Mesendoderm (in vitro differentiated cells): ENCODE measurements at regions not wholly inside any gene's neighbourhood (a gene's known extent, or its start where the extent isn't known, plus 50 kb on each side); places are given as distances from the start of the nearest gene placed in this dataset.

Source experiments
- DNase-seq: peaks from one replicate; pipeline ENCODE4 v3.0.0; 2013
- H2AK5ac ChIP-seq: 2 replicates; pipeline ENCODE4 v1.6.1; 2013; ENCODE audit warnings: low read length, inconsistent platforms
- H2BK120ac ChIP-seq: 2 replicates; pipeline ENCODE4 v1.6.1; 2013; ENCODE audit warnings: low read depth, mild to moderate bottlenecking, low read length, moderate library complexity, mixed read lengths
- H2BK15ac ChIP-seq: replicated peaks from 2 replicates; pipeline ENCODE4 v1.6.1; 2013; ENCODE audit warnings: low read depth, mild to moderate bottlenecking, moderate library complexity
- H2BK5ac ChIP-seq: 2 replicates; pipeline ENCODE4 v1.6.1; 2013; ENCODE audit warnings: low read length, inconsistent platforms
- H3K18ac ChIP-seq: 2 replicates; pipeline ENCODE4 v1.6.1; 2013; ENCODE audit warnings: mild to moderate bottlenecking, low read length, mixed read lengths
- H3K23ac ChIP-seq: one replicate; pipeline ENCODE4 v1.6.1; 2013; ENCODE audit warnings: low read length
- H3K27ac ChIP-seq: 2 replicates; pipeline ENCODE4 v1.5.1; 2013; ENCODE audit warnings: low read depth, mild to moderate bottlenecking, inconsistent platforms, low read length, moderate library complexity
- H3K27me3 ChIP-seq: 2 replicates; pipeline ENCODE4 v1.6.1; 2013; ENCODE audit warnings: low read length, control low read depth, mild to moderate bottlenecking, inconsistent platforms; ENCODE audit not compliant: insufficient read depth, poor library complexity
- H3K36me3 ChIP-seq: 2 replicates; pipeline ENCODE4 v1.6.1; 2013; ENCODE audit warnings: low read length, inconsistent platforms; ENCODE audit not compliant: control insufficient read depth, insufficient read depth
- H3K4ac ChIP-seq: one replicate; pipeline ENCODE4 v1.6.1; 2013; ENCODE audit warnings: low read depth, mild to moderate bottlenecking, low read length, moderate library complexity
- H3K4me1 ChIP-seq: 2 replicates; pipeline ENCODE4 v1.6.1; 2013; ENCODE audit warnings: low read depth, low read length, inconsistent platforms; ENCODE audit not compliant: control insufficient read depth
- H3K4me2 ChIP-seq: 2 replicates; pipeline ENCODE4 v1.6.1; 2013; ENCODE audit warnings: low read length
- H3K4me3 ChIP-seq: 2 replicates; pipeline ENCODE4 v1.5.1; 2013; ENCODE audit warnings: mild to moderate bottlenecking, low read length
- H3K56ac ChIP-seq: one replicate; pipeline ENCODE4 v1.6.1; 2013; ENCODE audit warnings: low read length
- H3K79me1 ChIP-seq: 2 replicates; pipeline ENCODE4 v1.6.1; 2013; ENCODE audit warnings: low read length, inconsistent platforms
- H3K79me2 ChIP-seq: 2 replicates; pipeline ENCODE4 v1.6.1; 2013; ENCODE audit warnings: mild to moderate bottlenecking, low read length; ENCODE audit not compliant: control insufficient read depth, insufficient read depth
- H3K9ac ChIP-seq: 2 replicates; pipeline ENCODE4 v1.6.1; 2013; ENCODE audit warnings: low read length, inconsistent platforms
- H4K5ac ChIP-seq: one replicate; pipeline ENCODE4 v1.6.1; 2013; ENCODE audit warnings: low read length
- H4K8ac ChIP-seq: one replicate; pipeline ENCODE4 v1.6.1; 2013; ENCODE audit warnings: low read depth, mild to moderate bottlenecking, control low read depth, low read length, moderate library complexity
- WGBS: extraction: QIAGEN DNeasy Blood & Tissue Kit; methylation state at CpG from one replicate; pipeline ENCODE4 v1.1.7; 2013; ENCODE audit warnings: low lambda C conversion rate, missing lambda C conversion rate; ENCODE audit not compliant: insufficient coverage; ENCODE audit errors: extremely low coverage; 5-methylcytosine and 5-hydroxymethylcytosine counted together

DNA sequence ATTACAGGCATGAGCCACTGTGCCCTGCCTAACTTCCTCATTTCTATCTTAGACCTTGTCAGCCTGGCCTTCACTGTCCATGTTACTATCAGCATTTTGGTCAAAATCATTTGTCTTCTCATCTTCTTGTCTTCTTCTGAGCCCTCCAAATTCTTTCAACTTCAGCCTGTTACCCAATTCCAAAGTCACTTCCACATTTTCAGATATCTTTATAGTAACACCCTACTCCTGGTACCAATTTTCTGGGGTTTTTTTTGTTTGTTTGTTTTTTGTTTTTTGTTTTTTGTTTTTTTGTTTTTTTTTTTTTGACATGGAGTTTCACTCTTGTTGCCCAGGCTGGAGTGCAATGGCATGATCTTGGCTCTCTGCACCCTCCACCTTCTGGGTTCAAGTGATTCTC lies 90.3 kb upstream of the LARP1 start:
- no peaks in the 10 kb centered on the region for H3K27me3 ChIP-seq

DNA sequence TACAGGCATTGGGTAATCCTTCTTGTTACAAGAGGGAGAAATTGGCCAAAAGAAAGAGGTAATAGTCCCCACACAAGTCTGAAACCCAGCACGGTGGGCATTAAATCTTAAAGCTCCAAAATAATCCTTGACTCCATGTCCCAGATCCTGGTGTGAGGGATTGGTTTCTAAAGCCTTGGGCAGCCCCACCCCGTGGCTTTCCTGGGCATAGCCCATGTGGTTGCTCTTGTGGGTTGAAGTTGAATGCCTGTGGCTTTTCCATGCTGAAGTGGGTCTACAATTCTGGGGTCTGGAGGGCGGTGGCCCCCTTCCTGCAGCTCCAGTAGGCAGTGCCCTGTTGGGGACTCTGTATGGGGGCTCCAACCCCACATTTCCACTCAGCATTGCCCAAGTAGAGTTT lies 91.8 kb upstream of the LARP1 start:
- H3K27ac ChIP-seq, result no peak overlapping the region
- WGBS, result no CpG with 5 or more reads among the region's 3 CpGs
- H3K79me1 ChIP-seq, result no peaks in the 10 kb centered on the region
- no peak overlapping the region for H4K8ac ChIP-seq
- no peaks in the 10 kb centered on the region for H3K36me3 ChIP-seq
- no peak overlapping the region for H3K4me3 ChIP-seq
- H2BK5ac ChIP-seq, result no peak overlapping the region
- H2AK5ac ChIP-seq, result no peak overlapping the region
- no peak overlapping the region for H3K23ac ChIP-seq
- no peak overlapping the region for H2BK120ac ChIP-seq
- no peak for DNase-seq
- no peak overlapping the region for H3K4me2 ChIP-seq
- no peak overlapping the region for H4K5ac ChIP-seq
- H3K56ac ChIP-seq, result no peak overlapping the region
- H3K4ac ChIP-seq, result no peak overlapping the region
- no peaks in the 10 kb centered on the region for H3K27me3 ChIP-seq
- no peaks in the 10 kb centered on the region for H3K79me2 ChIP-seq
- no peak overlapping the region for H3K9ac ChIP-seq
- H3K4me1 ChIP-seq, result no peaks in the 10 kb centered on the region
- H2BK15ac ChIP-seq, result no peak overlapping the region
- no peak overlapping the region for H3K18ac ChIP-seq

More for the DNA sequence above, 90.3 kb upstream of the LARP1 start:
- Histone ChIP-seq H3K4me2 (no peak overlapping the region), H3K4me1 (no peaks in the 10 kb centered on the region), H3K36me3 (no peaks in the 10 kb centered on the region), H3K4ac (no peak overlapping the region), H4K8ac (no peak overlapping the region), H3K18ac (no peak overlapping the region), H2BK5ac (no peak overlapping the region), H2BK120ac (no peak overlapping the region), H4K5ac (no peak overlapping the region), H3K79me1 (no peaks in the 10 kb centered on the region), H3K9ac (no peak overlapping the region), H2AK5ac (no peak overlapping the region), H3K23ac (no peak overlapping the region), H3K56ac (no peak overlapping the region), H3K27ac (no peak overlapping the region), H2BK15ac (no peak overlapping the region), H3K79me2 (no peaks in the 10 kb centered on the region), H3K4me3 (no peak overlapping the region)
- no peak for DNase-seq

DNA sequence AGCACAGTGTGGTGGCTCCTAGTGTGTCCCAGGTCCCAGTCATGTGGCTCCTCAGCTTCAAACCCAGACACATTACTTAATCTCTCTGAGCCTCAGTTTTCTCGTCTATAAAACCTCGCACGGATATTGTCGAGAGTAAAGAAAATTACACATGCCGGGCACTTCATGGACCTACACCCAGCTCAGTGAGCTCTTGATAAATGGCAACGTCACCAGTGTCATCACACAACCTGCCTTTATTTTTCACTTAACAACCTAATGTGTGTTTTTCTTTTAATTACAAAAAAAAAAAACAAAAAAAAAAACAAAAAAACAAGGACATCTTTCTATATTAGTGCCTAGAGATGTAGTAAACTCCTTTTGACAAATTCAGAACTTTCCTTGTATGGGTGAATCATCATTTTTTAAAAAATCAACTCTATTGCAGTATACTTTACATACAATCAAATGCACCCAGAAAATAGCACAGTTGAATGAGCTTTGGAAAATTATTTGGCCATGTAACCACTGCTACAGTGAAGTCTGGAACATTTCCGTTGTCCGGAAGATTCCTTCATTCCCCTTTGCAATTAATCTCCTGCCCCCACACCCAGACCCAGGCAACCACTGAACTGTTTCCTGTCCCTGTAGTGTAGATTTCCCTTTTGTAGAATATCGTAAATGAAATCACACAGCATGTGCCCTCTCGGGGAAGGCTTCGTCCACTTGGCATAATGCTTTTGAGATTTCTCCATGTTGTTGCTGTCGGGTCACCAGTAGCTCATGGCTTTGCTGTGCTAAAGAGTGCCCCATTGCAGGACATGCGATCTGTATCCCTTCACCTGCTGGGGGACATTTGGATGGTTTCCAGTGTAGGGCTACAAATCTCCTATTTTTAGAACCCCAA lies 100.4 kb upstream of the LARP1 start:
- Histone ChIP-seq H4K8ac (no peak overlapping the region), H3K36me3 (no peaks in the 10 kb centered on the region), H2BK15ac (no peak overlapping the region), H3K27me3 (no peaks in the 10 kb centered on the region), H3K18ac (no peak overlapping the region), H3K4me3 (no peak overlapping the region), H3K27ac (no peak overlapping the region), H2BK120ac (no peak overlapping the region), H3K9ac (no peak overlapping the region), H2AK5ac (no peak overlapping the region), H3K79me1 (no peaks in the 10 kb centered on the region), H4K5ac (no peak overlapping the region), H3K23ac (no peak overlapping the region), H3K79me2 (no peaks in the 10 kb centered on the region), H3K4me1 (no peaks in the 10 kb centered on the region), H2BK5ac (no peak overlapping the region), H3K4ac (no peak overlapping the region), H3K56ac (peak overlapping the region; percentile 25), H3K4me2 (no peak overlapping the region)
- no peak for DNase-seq
- no CpG with 5 or more reads among the region's 13 CpGs for WGBS

DNA sequence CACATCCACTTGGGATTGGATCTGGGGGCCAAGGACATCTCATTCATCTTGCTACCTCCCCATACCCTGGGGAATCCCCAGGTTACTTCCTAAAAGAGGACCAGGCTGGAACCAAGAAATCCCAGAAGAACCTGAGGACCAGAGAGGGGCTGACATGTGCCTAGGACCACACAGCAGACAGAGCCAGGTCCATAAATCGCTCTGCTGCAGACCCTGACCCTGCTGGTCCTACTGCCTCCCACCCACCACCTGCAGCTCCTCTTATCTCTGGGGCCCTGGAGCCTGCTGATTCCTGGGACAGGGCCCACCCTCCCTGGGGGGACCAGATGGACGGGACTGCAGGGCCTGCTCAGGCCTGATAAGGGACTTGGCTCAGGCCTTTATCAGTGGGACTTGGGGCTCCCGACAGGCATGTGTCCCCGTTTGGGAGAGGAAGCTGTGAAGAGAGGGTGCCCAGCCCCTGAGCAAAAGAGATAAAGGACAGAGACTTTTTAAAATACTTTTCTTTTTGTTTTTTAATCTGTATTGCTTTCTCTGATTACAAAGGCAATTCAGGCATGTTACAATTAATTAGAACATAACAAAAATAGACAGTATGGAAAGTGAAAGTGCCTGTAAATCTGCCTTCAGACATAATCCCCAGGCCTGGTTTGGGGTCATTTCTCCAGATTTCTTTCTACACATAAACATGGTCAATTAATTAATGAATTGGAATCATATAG lies 101.3 kb upstream of the LARP1 start:
- Histone ChIP-seq H3K4me1 (no peaks in the 10 kb centered on the region), H3K18ac (no peak overlapping the region), H3K27ac (no peak overlapping the region), H3K4ac (no peak overlapping the region), H3K79me2 (no peaks in the 10 kb centered on the region), H4K5ac (no peak overlapping the region), H2BK5ac (no peak overlapping the region), H4K8ac (no peak overlapping the region), H2BK120ac (no peak overlapping the region), H3K56ac (peak overlapping the region; percentile 25), H3K4me2 (no peak overlapping the region), H2BK15ac (no peak overlapping the region), H3K9ac (no peak overlapping the region), H3K27me3 (no peaks in the 10 kb centered on the region), H3K36me3 (no peaks in the 10 kb centered on the region), H3K23ac (no peak overlapping the region), H3K79me1 (no peaks in the 10 kb centered on the region), H3K4me3 (no peak overlapping the region), H2AK5ac (no peak overlapping the region)
- no peak for DNase-seq
- WGBS, result no CpG with 5 or more reads among the region's 4 CpGs

DNA sequence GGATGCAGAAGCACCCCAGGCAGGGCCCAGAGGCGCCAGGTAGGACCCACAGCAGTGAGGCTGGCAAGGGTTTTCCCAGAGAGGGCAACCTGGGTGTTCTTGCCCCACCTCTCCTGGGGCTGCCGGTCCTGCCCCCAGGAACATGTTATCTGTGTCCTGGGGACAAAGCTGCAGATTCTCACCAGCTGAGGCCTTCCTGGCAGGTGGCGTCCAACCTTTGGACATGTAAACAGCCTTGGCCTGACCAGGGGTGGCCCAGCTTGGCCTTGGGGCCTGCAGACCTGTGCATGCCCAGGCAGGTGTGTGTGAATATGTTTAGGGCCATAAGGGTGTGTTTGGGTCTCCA lies 101.8 kb upstream of the LARP1 start:
- Histone ChIP-seq H3K18ac (no peak overlapping the region), H3K23ac (no peak overlapping the region), H2BK120ac (no peak overlapping the region), H3K79me1 (no peaks in the 10 kb centered on the region), H3K4me3 (no peak overlapping the region), H3K27me3 (no peaks in the 10 kb centered on the region), H2AK5ac (no peak overlapping the region), H3K4ac (no peak overlapping the region), H3K36me3 (no peaks in the 10 kb centered on the region), H3K9ac (no peak overlapping the region), H3K79me2 (no peaks in the 10 kb centered on the region), H4K8ac (no peak overlapping the region), H2BK15ac (no peak overlapping the region), H3K56ac (no peak overlapping the region), H3K4me2 (no peak overlapping the region), H2BK5ac (no peak overlapping the region), H4K5ac (no peak overlapping the region), H3K27ac (no peak overlapping the region), H3K4me1 (no peaks in the 10 kb centered on the region)
- no CpG with 5 or more reads among the region's 3 CpGs for WGBS
- DNase-seq, result no peak
